ENCODE measurements at regions not wholly inside any gene's neighbourhood (a gene's known extent, or its start where the extent isn't known, plus 50 kb on each side); places are given as distances from the start of the nearest gene placed in this dataset.

GRCh38 chr4:174096999-174097398, 186.5 kb downstream of the FBXO8 start:
- TF ChIP-seq CTCF (IDR thresholded peaks at IDR 0.05) (no peak), POLR2A (IDR thresholded peaks at IDR 0.05) (no peak)

Measured in body of pancreas (tissue), 4 donors.